Lung (tissue), 11 donors: ENCODE measurements at regions not wholly inside any gene's neighbourhood (a gene's known extent, or its start where the extent isn't known, plus 50 kb on each side); places are given as distances from the start of the nearest gene placed in this dataset.

Source experiments
- ATAC-seq: fragments of 200-7000 bp; cut with Tn5 transposase; one replicate; pipeline ENCODE4 v1.9.1; 2020; ENCODE audit warnings: moderate number of reproducible peaks; ENCODE audit not compliant: insufficient read depth, low FRiP score
- DNase-seq, 3 donors: peaks; one replicate each; pipeline ENCODE4 v3.0.0-alpha.2; 2013 to 2017
- H3K27ac ChIP-seq, 2 donors: one replicate each; pipeline ENCODE4 v1.5.1; 2013; ENCODE audit warnings: mild to moderate bottlenecking in 2 of 2, moderate library complexity in 2 of 2, control low read depth in 1 of 2, inconsistent platforms in 1 of 2, low read depth in 1 of 2, low read length in 1 of 2
- H3K27me3 ChIP-seq, 3 donors: one replicate each; pipeline ENCODE4 v1.5.1; 2013; ENCODE audit warnings: low read length in 2 of 3; ENCODE audit not compliant: control insufficient read depth in 3 of 3, insufficient read depth in 3 of 3
- H3K36me3 ChIP-seq, 4 donors: one replicate each; pipeline ENCODE4 v1.5.1; 2013; ENCODE audit warnings: low read length in 4 of 4, mild to moderate bottlenecking in 1 of 4, moderate library complexity in 1 of 4; ENCODE audit not compliant: control insufficient read depth in 4 of 4, insufficient read depth in 4 of 4
- H3K4me1 ChIP-seq, 5 donors: one replicate each; pipeline ENCODE4 v1.5.1; 2013; ENCODE audit warnings: low read length in 5 of 5, mild to moderate bottlenecking in 2 of 5, moderate library complexity in 1 of 5; ENCODE audit not compliant: control insufficient read depth in 5 of 5, insufficient read depth in 5 of 5
- H3K4me3 ChIP-seq: one replicate; pipeline ENCODE4 v1.5.1; 2013; ENCODE audit warnings: mild to moderate bottlenecking, control low read depth, moderate library complexity
- H3K9ac ChIP-seq, 2 donors: one replicate each; pipeline ENCODE4 v1.5.1; 2013; ENCODE audit warnings: low read length in 2 of 2, control low read depth in 1 of 2; ENCODE audit not compliant: insufficient read depth in 1 of 2
- H3K9me3 ChIP-seq, 4 donors: one replicate each; pipeline ENCODE4 v1.5.1; 2013; ENCODE audit warnings: low read length in 3 of 4, mild to moderate bottlenecking in 1 of 4, moderate library complexity in 1 of 4; ENCODE audit not compliant: control insufficient read depth in 4 of 4, insufficient read depth in 3 of 4
- WGBS, 2 donors: extraction: QIAGEN DNeasy Blood & Tissue Kit; methylation state at CpG; one replicate each; pipeline ENCODE4 v1.1.7; 2013; 5-methylcytosine and 5-hydroxymethylcytosine counted together
- TF ChIP-seq, protein P1 (sequence below): IDR thresholded peaks from 2 replicates; pipeline ENCODE4 v1.5.1; 2012; ENCODE audit warnings: mild to moderate bottlenecking; ENCODE audit errors: control extremely low read depth, extremely low read depth
- donor health status: control.
- donor health status: control.
- donor health status: Bipolar disorder and iron deficiency.
- donor health status: healthy.
- donor health status: DM: yes; HTN: yes; CAD: no.

DNA sequence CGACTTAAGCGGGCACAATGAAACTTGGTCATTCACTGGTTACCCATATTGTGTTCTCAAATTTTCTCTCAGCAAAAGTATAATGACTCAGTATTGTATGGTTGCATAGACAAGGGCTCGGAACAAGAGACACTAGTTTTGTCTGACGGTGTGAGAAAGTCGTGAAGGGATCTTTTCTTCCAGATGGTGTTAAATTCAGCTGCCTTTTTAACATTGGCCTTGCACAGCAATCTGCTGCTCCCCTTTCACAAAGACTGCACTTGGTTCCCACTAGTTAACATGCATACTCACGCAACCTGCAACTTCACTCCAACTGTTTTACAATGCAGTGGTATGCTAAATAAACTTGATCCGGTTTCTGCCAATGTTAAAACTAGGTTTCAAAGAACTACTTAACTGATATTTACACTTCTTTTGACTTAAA, 219.2 kb downstream of the MEF2C start:
- DNase-seq (peak in 1 of 3 donors; percentile 10), ATAC-seq (no peak)
- Histone ChIP-seq H3K9ac (no peak overlapping the region), H3K36me3 (no peaks in the 10 kb centered on the region), H3K4me3 (no peak overlapping the region), H3K4me1 (peaks cover 0 to 18% (median 7%) of the 10 kb centered on the region in 5 donors), H3K9me3 (peaks cover 0 to 9% (median 0%) of the 10 kb centered on the region in 4 donors), H3K27me3 (peaks cover 9 to 94% (median 93%) of the 10 kb centered on the region in 3 donors), H3K27ac (no peak overlapping the region)
- WGBS, 2 donors = 13 to 14% methylated on average over 7 of the region's 7 CpGs
- TF ChIP-seq, protein P1, sequence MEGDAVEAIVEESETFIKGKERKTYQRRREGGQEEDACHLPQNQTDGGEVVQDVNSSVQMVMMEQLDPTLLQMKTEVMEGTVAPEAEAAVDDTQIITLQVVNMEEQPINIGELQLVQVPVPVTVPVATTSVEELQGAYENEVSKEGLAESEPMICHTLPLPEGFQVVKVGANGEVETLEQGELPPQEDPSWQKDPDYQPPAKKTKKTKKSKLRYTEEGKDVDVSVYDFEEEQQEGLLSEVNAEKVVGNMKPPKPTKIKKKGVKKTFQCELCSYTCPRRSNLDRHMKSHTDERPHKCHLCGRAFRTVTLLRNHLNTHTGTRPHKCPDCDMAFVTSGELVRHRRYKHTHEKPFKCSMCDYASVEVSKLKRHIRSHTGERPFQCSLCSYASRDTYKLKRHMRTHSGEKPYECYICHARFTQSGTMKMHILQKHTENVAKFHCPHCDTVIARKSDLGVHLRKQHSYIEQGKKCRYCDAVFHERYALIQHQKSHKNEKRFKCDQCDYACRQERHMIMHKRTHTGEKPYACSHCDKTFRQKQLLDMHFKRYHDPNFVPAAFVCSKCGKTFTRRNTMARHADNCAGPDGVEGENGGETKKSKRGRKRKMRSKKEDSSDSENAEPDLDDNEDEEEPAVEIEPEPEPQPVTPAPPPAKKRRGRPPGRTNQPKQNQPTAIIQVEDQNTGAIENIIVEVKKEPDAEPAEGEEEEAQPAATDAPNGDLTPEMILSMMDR = no peak

DNA sequence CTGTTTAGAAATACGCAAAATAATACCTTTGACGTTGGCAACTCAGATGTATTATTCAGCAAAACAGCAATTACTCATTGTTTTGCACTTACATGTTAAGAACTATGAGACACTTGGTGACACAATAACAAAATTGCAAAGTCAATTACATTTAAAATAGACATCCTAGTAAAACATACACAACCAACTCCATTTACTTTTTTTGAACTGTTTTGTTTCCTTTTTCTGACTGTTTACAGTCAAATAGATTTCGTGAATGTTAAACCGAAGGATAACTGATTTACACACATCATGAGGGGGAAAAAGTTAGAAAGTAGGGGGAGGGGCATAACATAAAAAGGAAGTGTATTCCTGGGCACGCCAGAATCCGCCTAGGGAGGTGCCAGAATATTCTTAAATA, 220.1 kb downstream of the MEF2C start:
- Histone ChIP-seq H3K36me3 (no peaks in the 10 kb centered on the region), H3K4me3 (no peak overlapping the region), H3K27ac (no peak overlapping the region), H3K4me1 (peaks cover 0 to 18% (median 7%) of the 10 kb centered on the region in 5 donors), H3K27me3 (peaks cover 4 to 95% (median 94%) of the 10 kb centered on the region in 3 donors), H3K9ac (no peak overlapping the region), H3K9me3 (peaks cover 0 to 8% (median 0%) of the 10 kb centered on the region in 4 donors)
- DNase-seq = peak in 1 of 3 donors; percentile 5
- TF ChIP-seq, protein P1 = no peak
- 11 to 16% methylated on average over 6 of the region's 6 CpGs for WGBS, 2 donors
- no peak for ATAC-seq

DNA sequence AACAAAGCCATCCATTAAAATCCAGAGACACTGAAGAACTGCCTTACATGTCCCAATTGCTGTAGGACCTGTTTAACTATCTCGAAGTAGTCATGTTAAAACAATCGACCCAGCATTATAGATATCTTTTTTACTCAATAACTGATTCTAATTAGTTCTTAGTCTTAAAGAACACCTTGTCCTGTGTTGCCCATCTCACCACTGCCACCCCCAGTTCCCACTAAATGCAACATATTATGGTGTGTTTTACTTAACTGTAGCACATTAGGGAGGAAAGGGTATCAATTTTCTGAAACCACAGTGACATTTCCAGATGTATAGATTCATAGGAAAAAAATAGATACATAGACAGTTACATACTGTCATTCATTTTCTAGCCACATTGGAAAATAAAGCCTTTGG, 221.2 kb downstream of the MEF2C start:
- DNase-seq (peak in 1 of 3 donors; percentile 2), ATAC-seq (no peak)
- H3K36me3 ChIP-seq = no peaks in the 10 kb centered on the region
- TF ChIP-seq, protein P1 = no peak
- H3K27me3 ChIP-seq = peaks cover 3 to 94% (median 90%) of the 10 kb centered on the region in 3 donors
- H3K9ac ChIP-seq = no peak overlapping the region
- peaks cover 0 to 4% (median 0%) of the 10 kb centered on the region in 4 donors for H3K9me3 ChIP-seq
- peaks cover 0 to 10% (median 6%) of the 10 kb centered on the region in 5 donors for H3K4me1 ChIP-seq
- 13 to 26% methylated on average over 2 of the region's 2 CpGs for WGBS, 2 donors
- no peak overlapping the region for H3K4me3 ChIP-seq
- H3K27ac ChIP-seq = no peak overlapping the region
